Esophagus mucosa (tissue), 1 donor: ENCODE measurements at regions not wholly inside any gene's neighbourhood (a gene's known extent, or its start where the extent isn't known, plus 50 kb on each side); places are given as distances from the start of the nearest gene placed in this dataset.

Experiments
- ATAC-seq: fragments of 200-7000 bp; cut with Tn5 transposase; one replicate; pipeline ENCODE4 v1.9.1; 2020
- donor health status: DM: yes; HTN: yes; CAD: no.

- no peak for ATAC-seq
These were observed 197.0 kb downstream of the SIM1 start for GRCh38 chr6:100267721-100268123.

GRCh38 chr6:100266494-100267401, 198.0 kb downstream of the SIM1 start:
- no peak for ATAC-seq

GRCh38 chr6:100262086-100262485, 202.6 kb downstream of the SIM1 start:
- ATAC-seq = no peak

GRCh38 chr6:100261486-100261885, 203.2 kb downstream of the SIM1 start:
- no peak for ATAC-seq

GRCh38 chr6:100260584-100260983, 204.1 kb downstream of the SIM1 start:
- no peak for ATAC-seq

GRCh38 chr6:100259865-100260264, 204.9 kb downstream of the SIM1 start:
- ATAC-seq = no peak

- no peak for ATAC-seq
These were observed 206.0 kb downstream of the SIM1 start for GRCh38 chr6:100258752-100259151.

- ATAC-seq = no peak
These were observed 206.8 kb downstream of the SIM1 start for GRCh38 chr6:100257793-100258395.

GRCh38 chr6:100255701-100256100, 209.0 kb downstream of the SIM1 start:
- ATAC-seq = no peak

GRCh38 chr6:100247123-100247522, 217.6 kb downstream of the SIM1 start:
- no peak for ATAC-seq

- ATAC-seq = no peak
These were observed 218.5 kb downstream of the SIM1 start for GRCh38 chr6:100246206-100246605.

- ATAC-seq = no peak
These were observed 223.9 kb downstream of the SIM1 start for GRCh38 chr6:100240798-100241197.

GRCh38 chr6:100237821-100238220, 226.9 kb downstream of the SIM1 start:
- no peak for ATAC-seq

- ATAC-seq = no peak
These were observed 228.3 kb downstream of the SIM1 start for GRCh38 chr6:100236389-100236788.

- no peak for ATAC-seq
These were observed 229.1 kb downstream of the SIM1 start for GRCh38 chr6:100235631-100236030.

GRCh38 chr6:100234625-100235024, 230.1 kb downstream of the SIM1 start:
- no peak for ATAC-seq

GRCh38 chr6:100232781-100233573, 231.7 kb downstream of the SIM1 start:
- ATAC-seq = no peak

- ATAC-seq = peak; percentile 70
These were observed 233.8 kb downstream of the SIM1 start for GRCh38 chr6:100230953-100231316.

- no peak for ATAC-seq
These were observed 234.4 kb downstream of the SIM1 start for GRCh38 chr6:100230115-100230952.

GRCh38 chr6:100229512-100229911, 235.2 kb downstream of the SIM1 start:
- no peak for ATAC-seq

GRCh38 chr6:100228834-100229441, 234.9 kb upstream of the MCHR2 start:
- peak; percentile 86 for ATAC-seq

GRCh38 chr6:100228437-100228833, 234.4 kb upstream of the MCHR2 start:
- peak; percentile 27 for ATAC-seq
